NCI-H748 (cell line): ENCODE measurements at regions not wholly inside any gene's neighbourhood (a gene's known extent, or its start where the extent isn't known, plus 50 kb on each side); places are given as distances from the start of the nearest gene placed in this dataset.
"Not testable (repeated sequence)": the region's sequence is repeated elsewhere in the genome, so short reads cannot be mapped to it uniquely, and the experiment has no call there.

Source experiments
- DNase-seq: peaks from one replicate; lab custom pipeline; 2025; ENCODE audit not compliant: unreplicated experiment; lab: John Stamatoyannopoulos, UW

GRCh38 chr4:64975177-64975576 lies 565.9 kb upstream of the TECRL start:
- DNase-seq = no peak

DNA sequence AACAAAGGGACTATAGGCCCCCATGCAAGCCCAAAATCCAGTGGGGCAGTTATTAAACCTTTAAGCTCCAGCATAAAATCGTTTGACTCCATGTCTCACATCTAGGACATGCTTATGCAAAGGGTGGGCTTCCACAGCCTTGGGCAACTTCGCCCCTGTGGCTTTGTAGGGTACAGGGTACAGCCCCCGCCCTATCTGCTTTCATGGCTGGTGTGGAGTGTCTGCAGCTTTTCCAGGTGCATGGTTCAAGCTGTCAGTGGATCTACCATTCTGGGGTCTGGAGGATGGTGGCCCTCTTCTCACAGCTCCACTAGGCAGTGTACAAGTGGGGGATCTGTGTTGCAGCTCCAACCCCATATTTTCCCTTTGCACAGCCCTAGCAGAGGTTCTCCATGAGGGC lies 559.8 kb upstream of the TECRL start:
- no peak for DNase-seq

DNA sequence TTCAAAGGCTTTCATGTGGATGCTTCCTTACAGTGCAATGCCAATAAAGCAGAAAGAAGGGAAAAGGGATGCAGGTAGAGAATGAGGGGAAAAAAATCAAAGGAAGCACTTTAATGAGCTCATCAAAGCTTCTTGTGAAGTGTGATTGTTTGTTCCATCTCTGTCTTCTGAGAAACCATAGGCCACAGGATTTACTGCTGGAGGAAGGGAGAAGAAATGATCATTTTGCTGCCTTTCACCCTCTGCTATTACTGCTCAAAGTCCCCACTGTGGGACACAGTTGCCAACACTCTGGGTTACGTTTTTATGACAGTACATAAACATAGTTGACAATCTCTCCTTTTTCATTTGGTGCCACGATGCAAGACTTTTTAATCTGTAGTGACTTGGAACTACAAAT lies 558.0 kb upstream of the TECRL start:
- DNase-seq = no peak

DNA sequence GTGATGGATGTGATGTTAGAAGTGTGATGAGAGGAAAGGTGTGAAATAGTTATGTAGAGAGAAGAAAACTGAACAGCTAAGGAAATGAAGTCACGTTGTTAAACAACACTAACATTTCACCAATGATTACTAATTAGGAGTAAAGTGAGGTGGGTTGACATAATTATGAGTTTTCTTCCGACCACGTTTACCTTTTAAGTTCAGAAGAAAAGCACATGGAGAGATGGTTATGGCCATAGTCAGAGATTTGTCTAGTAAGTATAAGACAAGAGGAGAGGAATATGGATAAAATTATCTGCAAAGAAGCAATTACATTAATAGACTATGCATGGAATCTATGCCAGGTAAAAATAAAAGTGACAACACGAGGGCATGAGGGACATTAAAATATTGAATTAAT lies 551.3 kb upstream of the TECRL start:
- no peak for DNase-seq

DNA sequence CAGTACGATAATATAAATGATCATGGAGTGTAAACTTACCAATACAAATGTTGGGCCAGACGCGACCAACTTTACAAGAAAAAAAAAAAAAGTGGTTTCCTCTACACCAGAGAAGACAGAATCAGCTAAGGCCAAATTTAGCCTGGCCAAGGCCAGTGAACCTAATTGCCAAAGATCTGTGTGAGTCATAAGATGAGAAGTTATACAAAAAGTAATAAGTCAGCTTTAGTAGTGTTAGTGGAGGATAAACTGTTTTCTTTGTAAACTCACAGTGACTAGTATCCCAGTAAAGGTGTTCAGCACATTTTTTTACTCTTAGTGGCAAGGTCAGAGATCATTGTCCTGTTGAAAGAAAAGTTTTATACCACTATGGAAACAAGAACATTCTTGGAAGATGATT lies 531.4 kb upstream of the TECRL start:
- no peak for DNase-seq

DNA sequence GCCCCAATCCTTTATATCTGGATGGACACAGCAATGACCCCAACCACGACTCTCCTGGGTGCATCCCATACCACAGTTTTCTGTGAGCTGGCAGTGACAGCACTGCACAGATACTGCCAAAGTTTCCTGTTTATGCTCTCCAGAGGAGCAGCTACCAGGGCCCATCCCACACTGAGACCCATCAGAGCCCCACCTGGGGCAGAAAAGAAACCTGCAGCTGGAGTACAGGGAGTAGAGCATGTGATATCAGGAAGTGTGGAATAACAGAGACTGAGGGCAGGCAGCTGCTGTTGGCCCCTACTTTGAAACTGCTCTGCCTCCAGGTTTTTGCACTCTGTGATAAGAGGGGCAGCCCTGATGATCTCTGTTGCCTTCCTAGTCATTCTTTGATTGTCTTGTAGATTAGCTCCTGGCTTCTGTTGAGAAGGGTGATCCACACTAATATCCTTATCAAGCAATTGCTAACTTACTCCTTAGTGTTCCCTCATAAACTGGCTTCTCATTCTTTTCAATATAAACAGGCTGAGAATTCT lies 526.3 kb upstream of the TECRL start:
- no peak for DNase-seq

DNA sequence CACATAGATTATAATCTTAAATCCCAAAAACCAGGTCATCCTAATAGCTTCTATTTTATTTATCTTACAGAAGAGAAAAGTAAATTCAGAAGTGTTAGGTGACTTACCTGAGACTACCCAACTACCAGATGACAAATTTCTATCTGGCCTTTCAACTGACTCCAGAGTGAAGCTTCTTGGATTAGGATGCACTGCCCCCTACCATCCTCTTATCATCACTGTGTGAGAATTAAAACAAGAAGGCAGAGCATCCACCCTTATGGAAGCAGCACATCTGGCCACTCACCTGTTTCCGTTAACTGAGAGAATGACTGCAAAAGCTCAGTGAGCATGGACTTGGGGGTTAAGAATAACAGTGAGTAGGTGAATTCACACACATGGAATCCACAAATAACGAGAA lies 502.6 kb upstream of the TECRL start:
- DNase-seq = no peak

DNA sequence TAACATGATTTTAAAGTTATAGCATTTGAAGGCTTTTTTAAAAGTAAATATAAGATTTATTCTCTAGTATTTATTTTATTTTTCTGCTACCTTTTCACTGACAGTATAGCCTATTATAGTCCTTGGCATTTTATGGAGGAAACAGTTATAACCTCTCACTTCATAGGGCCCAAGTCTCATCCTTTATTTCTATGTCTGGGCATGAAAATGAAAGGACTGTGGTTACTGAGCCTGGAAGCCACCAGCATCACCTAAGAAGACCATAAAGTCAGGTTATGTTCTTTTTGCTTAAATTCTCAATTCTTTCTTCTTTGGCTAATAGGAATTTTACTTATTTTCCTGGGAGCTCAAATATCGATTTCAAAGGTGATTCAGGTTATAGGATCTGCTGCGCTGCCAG lies 494.7 kb upstream of the TECRL start:
- DNase-seq = no peak

- DNase-seq = no peak
Measured at GRCh38 chr4:64899563-64899962, 490.3 kb upstream of the TECRL start.

- DNase-seq = not testable (repeated sequence)
Measured at GRCh38 chr4:64899030-64899429, 489.8 kb upstream of the TECRL start.

- DNase-seq = no peak
Measured at GRCh38 chr4:64897683-64898082, 488.4 kb upstream of the TECRL start.

DNA sequence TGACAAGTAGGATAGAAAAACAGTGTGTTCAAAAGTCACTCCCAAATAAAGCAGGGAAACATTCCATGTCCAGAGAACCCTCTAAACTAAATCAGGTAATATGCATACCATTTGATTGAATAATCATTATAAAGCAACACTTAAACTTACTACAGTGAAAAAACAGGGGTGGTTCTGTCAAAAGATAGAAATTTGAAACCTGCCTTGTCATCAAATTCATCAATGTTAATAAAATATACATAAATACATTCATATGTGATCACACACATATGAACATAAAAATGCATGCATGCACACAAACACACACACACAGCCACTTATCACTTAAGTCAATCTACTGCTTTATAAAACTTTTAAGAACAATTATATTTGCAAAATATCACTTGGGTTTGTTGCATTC lies 485.8 kb upstream of the TECRL start:
- DNase-seq = no peak

DNA sequence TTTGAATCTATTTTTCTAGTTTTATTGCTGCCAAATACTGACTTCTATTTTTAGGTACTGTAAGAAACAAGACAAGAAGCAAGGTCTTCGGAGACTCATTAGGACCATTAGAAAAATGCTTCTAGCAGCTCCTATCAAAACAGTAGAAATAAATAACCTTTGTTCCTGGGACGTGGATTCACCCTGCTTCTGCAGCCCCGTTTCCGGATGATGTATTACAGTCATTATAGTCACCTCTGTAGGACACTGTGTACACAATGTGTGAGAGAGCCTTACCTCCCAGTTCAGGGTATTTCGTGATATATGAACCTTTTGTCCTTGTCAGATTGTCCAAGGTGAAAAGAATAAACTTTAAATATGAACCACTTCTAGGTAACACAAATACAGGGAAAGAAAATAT lies 484.0 kb upstream of the TECRL start:
- peak; percentile 0 for DNase-seq

- DNase-seq = no peak
Measured at GRCh38 chr4:64889906-64890610, 480.8 kb upstream of the TECRL start.

DNA sequence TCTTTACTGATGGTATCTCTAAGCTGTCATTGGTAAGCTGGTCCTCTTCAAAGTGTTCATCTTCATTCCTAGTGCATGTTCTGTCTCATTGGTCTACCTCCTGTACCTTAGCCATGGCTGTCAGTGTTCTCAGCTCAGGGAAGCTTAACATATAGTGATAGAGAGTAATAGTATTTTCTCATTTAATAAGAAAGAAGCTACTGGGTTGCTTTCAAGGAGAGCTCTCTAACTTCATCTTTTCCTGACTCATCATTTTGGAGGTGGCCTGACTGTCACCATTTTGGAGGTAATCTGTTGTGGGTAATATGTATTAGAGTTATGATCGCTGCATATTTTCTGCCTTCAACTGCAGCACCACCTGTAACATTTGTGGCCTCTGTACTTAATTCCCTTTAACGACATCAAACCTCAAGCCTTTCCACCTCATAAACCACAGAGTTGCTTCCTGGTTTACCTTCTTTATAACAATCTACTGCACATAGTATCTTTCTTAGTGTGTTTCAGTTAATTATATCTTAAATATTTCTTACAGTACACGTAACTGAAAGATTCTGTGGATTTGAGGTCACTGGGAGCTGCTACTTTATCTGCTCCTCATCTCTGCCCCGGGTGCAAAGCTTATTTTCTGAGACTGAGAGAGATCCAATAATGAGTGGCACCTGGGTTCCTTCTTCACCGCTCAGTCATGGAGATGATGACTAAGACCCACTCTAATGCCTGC lies 474.0 kb upstream of the TECRL start:
- DNase-seq = no peak

GRCh38 chr4:64882311-64883086 lies 473.2 kb upstream of the TECRL start:
- DNase-seq = no peak

DNA sequence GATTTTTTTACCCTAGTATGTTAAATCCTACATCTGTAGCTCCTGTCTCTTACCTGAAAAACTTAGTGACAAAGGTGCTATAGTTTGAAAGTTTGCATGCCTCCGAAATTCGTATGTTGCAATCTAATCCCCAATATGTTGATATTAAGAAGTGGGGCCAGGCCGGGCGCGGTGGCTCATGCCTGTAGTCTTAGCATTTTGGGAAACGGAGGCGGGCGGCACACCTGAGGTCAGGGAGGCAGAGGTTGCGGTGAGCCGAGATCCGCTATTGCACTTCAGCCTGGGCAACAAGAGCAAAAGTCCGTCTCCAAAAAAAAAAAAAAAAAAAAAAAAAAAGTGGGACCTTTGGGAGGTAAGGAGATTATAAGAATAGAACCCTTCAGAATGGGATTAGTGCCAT lies 471.3 kb upstream of the TECRL start:
- DNase-seq = no peak

DNA sequence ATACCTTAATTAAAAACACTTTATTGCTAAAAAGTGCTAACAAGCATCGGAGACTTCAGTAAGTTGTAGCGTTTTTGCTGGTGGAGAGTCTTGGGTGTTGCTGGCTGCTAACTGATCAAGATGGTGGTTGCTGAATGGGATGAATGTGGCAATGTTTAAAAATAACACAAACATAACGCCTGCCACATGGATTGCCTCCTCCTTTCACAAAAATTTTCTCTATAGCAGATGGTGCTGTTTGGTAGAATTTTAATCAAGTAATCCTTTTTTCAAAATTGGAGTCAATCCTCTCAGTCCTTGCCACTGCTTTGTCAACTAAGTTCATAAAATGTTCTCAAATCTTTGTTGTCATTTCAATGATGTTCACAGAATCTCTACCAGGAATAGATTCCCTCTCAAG lies 466.8 kb upstream of the TECRL start:
- no peak for DNase-seq

GRCh38 chr4:64870558-64870957 lies 461.3 kb upstream of the TECRL start:
- DNase-seq = no peak

- DNase-seq = no peak
Measured at GRCh38 chr4:64857815-64858214, 448.6 kb upstream of the TECRL start.

- no peak for DNase-seq
Measured at GRCh38 chr4:64857198-64857597, 447.9 kb upstream of the TECRL start.

DNA sequence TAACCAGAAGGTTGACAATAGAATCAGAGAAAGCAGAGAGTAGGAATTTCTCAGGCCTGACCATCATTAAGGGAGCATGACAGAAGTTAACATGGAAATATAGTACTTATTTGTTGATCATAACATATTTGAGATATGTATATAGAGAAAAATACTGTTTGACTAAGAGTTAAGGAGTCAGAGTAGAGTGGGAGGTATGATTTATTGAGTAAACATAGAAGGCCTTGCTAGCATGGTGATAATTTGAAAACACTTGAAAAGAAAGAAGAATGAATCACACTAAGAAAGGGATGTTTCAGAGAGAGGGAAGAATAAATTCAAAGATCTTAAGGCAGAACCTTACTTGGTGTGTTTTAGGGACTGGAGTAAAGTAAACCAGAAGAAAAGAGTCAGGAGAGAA lies 437.2 kb upstream of the TECRL start:
- DNase-seq = no peak
